NCI-H345 (cell line): ENCODE measurements at regions not wholly inside any gene's neighbourhood (a gene's known extent, or its start where the extent isn't known, plus 50 kb on each side); places are given as distances from the start of the nearest gene placed in this dataset.
A peak's percentile ranks its signal among the peaks of the same experiment; 100 is the strongest.

Experiments used
- DNase-seq: peaks from one replicate; lab custom pipeline; 2025; lab: John Stamatoyannopoulos, UW

GRCh38 chr4:153076861-153077260 is 127.4 kb upstream of the TRIM2 start:
- no peak for DNase-seq

GRCh38 chr4:153079857-153080391 is 124.3 kb upstream of the TRIM2 start:
- no peak for DNase-seq

GRCh38 chr4:153081006-153081580 is 123.2 kb upstream of the TRIM2 start:
- DNase-seq, result no peak

- DNase-seq, result no peak
Measured at GRCh38 chr4:153081693-153082092, 122.5 kb upstream of the TRIM2 start.

- DNase-seq, result no peak
Measured at GRCh38 chr4:153082322-153083301, 121.6 kb upstream of the TRIM2 start.

- peak; percentile 72 for DNase-seq
Measured at GRCh38 chr4:153083447-153083947, 120.7 kb upstream of the TRIM2 start.

GRCh38 chr4:153084224-153084979 is 119.8 kb upstream of the TRIM2 start:
- no peak for DNase-seq

GRCh38 chr4:153084980-153085630 is 119.1 kb upstream of the TRIM2 start:
- DNase-seq, result peak; percentile 29

GRCh38 chr4:153087671-153088194 is 116.5 kb upstream of the TRIM2 start:
- DNase-seq, result no peak

- DNase-seq, result no peak
Measured at GRCh38 chr4:153089742-153090141, 114.5 kb upstream of the TRIM2 start.

GRCh38 chr4:153090181-153090580 is 114.1 kb upstream of the TRIM2 start:
- no peak for DNase-seq

- DNase-seq, result no peak
Measured at GRCh38 chr4:153090670-153091385, 113.4 kb upstream of the TRIM2 start.

- DNase-seq, result no peak
Measured at GRCh38 chr4:153093396-153093795, 110.8 kb upstream of the TRIM2 start.

GRCh38 chr4:153093802-153094201 is 110.4 kb upstream of the TRIM2 start:
- DNase-seq, result no peak

- no peak for DNase-seq
Measured at GRCh38 chr4:153094435-153094834, 109.8 kb upstream of the TRIM2 start.

- no peak for DNase-seq
Measured at GRCh38 chr4:153095448-153096204, 108.6 kb upstream of the TRIM2 start.

- DNase-seq, result no peak
Measured at GRCh38 chr4:153096344-153096743, 107.9 kb upstream of the TRIM2 start.

GRCh38 chr4:153098427-153098826 is 105.8 kb upstream of the TRIM2 start:
- no peak for DNase-seq

- DNase-seq, result no peak
Measured at GRCh38 chr4:153099391-153100140, 104.7 kb upstream of the TRIM2 start.
